ENCODE measurements at regions not wholly inside any gene's neighbourhood (a gene's known extent, or its start where the extent isn't known, plus 50 kb on each side); places are given as distances from the start of the nearest gene placed in this dataset.

GRCh38 chr17:71292006-71292405, 828.8 kb upstream of the SOX9 start:
- H3K27ac ChIP-seq: no peak overlapping the region
- intact Hi-C loops (cut with DNase I): no loop called here
- no peaks in the 10 kb centered on the region for H3K9me3 ChIP-seq
- no peaks in the 10 kb centered on the region for H3K36me3 ChIP-seq
- H3K27me3 ChIP-seq: no peaks in the 10 kb centered on the region
- H3K4me3 ChIP-seq: no peak overlapping the region
- DNase-seq (ENCODE audit: low spot score in 2 of 2): no peak
- no peak for TF ChIP-seq CTCF (IDR thresholded peaks at IDR 0.05)
- no peaks in the 10 kb centered on the region for H3K4me1 ChIP-seq

- Histone ChIP-seq H3K27ac (no peak overlapping the region), H3K36me3 (no peaks in the 10 kb centered on the region), H3K9me3 (no peaks in the 10 kb centered on the region), H3K4me1 (no peaks in the 10 kb centered on the region), H3K4me3 (no peak overlapping the region), H3K27me3 (no peaks in the 10 kb centered on the region)
- intact Hi-C loops (cut with DNase I): no loop called here
- DNase-seq (ENCODE audit: low spot score in 2 of 2): no peak
- TF ChIP-seq CTCF (IDR thresholded peaks at IDR 0.05): no peak
These were observed 824.8 kb upstream of the SOX9 start for GRCh38 chr17:71296005-71296404.

GRCh38 chr17:71301063-71301462, 819.8 kb upstream of the SOX9 start:
- intact Hi-C loops (cut with DNase I): no loop called here

GRCh38 chr17:71302721-71303549, 817.9 kb upstream of the SOX9 start:
- H3K9me3 ChIP-seq: no peaks in the 10 kb centered on the region
- H3K27me3 ChIP-seq: no peaks in the 10 kb centered on the region
- TF ChIP-seq CTCF (IDR thresholded peaks at IDR 0.05): no peak
- no peak overlapping the region for H3K4me3 ChIP-seq
- H3K27ac ChIP-seq: no peak overlapping the region
- no peaks in the 10 kb centered on the region for H3K4me1 ChIP-seq
- no peaks in the 10 kb centered on the region for H3K36me3 ChIP-seq
- DNase-seq (ENCODE audit: low spot score in 2 of 2): no peak
- intact Hi-C loops (cut with DNase I): no loop called here

More at GRCh38 chr17:71301063-71301462, 819.8 kb upstream of the SOX9 start:
- H3K4me3 ChIP-seq: no peak overlapping the region
- no peak for TF ChIP-seq CTCF (IDR thresholded peaks at IDR 0.05)
- no peaks in the 10 kb centered on the region for H3K4me1 ChIP-seq
- no peak for DNase-seq (ENCODE audit: low spot score in 2 of 2)
- no peaks in the 10 kb centered on the region for H3K27me3 ChIP-seq
- no peaks in the 10 kb centered on the region for H3K36me3 ChIP-seq
- no peak overlapping the region for H3K27ac ChIP-seq
- no peaks in the 10 kb centered on the region for H3K9me3 ChIP-seq

- DNase-seq (ENCODE audit: low spot score in 2 of 2): no peak
- no peak for TF ChIP-seq CTCF (IDR thresholded peaks at IDR 0.05)
- Histone ChIP-seq H3K27me3 (no peaks in the 10 kb centered on the region), H3K36me3 (no peaks in the 10 kb centered on the region), H3K27ac (no peak overlapping the region), H3K9me3 (no peaks in the 10 kb centered on the region), H3K4me1 (no peaks in the 10 kb centered on the region), H3K4me3 (no peak overlapping the region)
- intact Hi-C loops (cut with DNase I): no loop called here
These were observed 816.2 kb upstream of the SOX9 start for GRCh38 chr17:71304498-71305158.
